SU-DHL-6 (cell line): ENCODE measurements at regions not wholly inside any gene's neighbourhood (a gene's known extent, or its start where the extent isn't known, plus 50 kb on each side); places are given as distances from the start of the nearest gene placed in this dataset.

Source experiments
- H2AFZ ChIP-seq: fragments of 200-600 bp; sonication (generic); 2 replicates; pipeline ENCODE4 v1.6.1; 2014; ENCODE audit warnings: low read depth, mild to moderate bottlenecking, moderate library complexity, mixed read lengths, antibody characterized with exemption, low read length; ENCODE audit not compliant: severe bottlenecking
- H3F3A ChIP-seq: fragments of 200-600 bp; shearing (Covaris generic); 2 replicates; pipeline ENCODE4 v1.6.0; 2016; ENCODE audit warnings: antibody characterized with exemption, mild to moderate bottlenecking; ENCODE audit not compliant: insufficient read depth
- H3K27ac ChIP-seq: fragments of 200-600 bp; sonication (generic); 2 replicates; pipeline ENCODE4 v1.5.1; 2016; ENCODE audit warnings: low read depth, mild to moderate bottlenecking, low read length, moderate library complexity, mixed read lengths
- H3K27me3 ChIP-seq: fragments of 200-600 bp; sonication (generic), shearing (Covaris generic); 2 replicates; pipeline ENCODE4 v1.6.0; 2014; ENCODE audit warnings: mild to moderate bottlenecking, low read length
- H3K36me3 ChIP-seq: fragments of 200-600 bp; sonication (generic); 2 replicates; pipeline ENCODE4 v1.6.1; 2014; ENCODE audit warnings: mild to moderate bottlenecking, low read length, mixed read lengths
- H3K4me2 ChIP-seq: fragments of 300-600, 200-600 bp; shearing (Covaris generic), sonication (generic); 2 replicates; pipeline ENCODE4 v1.6.0; 2014; ENCODE audit warnings: low read length, low read depth, mild to moderate bottlenecking; ENCODE audit not compliant: poor library complexity, severe bottlenecking
- H3K4me3 ChIP-seq: fragments of 200-600 bp; sonication (generic); 2 replicates; pipeline ENCODE4 v1.5.1; 2014; ENCODE audit warnings: antibody characterized with exemption, low read length, mild to moderate bottlenecking, mixed read lengths; ENCODE audit not compliant: insufficient read depth, poor library complexity, severe bottlenecking
- H3K79me2 ChIP-seq: fragments of 200-600 bp; sonication (generic); 2 replicates; pipeline ENCODE4 v1.6.1; 2014; ENCODE audit warnings: mild to moderate bottlenecking, low read length, moderate library complexity; ENCODE audit not compliant: insufficient read depth
- H3K9ac ChIP-seq: fragments of 200-600 bp; sonication (generic); 2 replicates; pipeline ENCODE4 v1.7.0; 2014; ENCODE audit warnings: mild to moderate bottlenecking, low read length
- H3K9me2 ChIP-seq: fragments of 200-600 bp; sonication (generic); replicated peaks from 2 replicates; pipeline ENCODE4 v1.6.1; 2014; ENCODE audit warnings: low read length; ENCODE audit not compliant: insufficient read depth
- H3K9me3 ChIP-seq: fragments of 200-600 bp; sonication (generic); 2 replicates; pipeline ENCODE4 v1.6.1; 2014; ENCODE audit warnings: low read length, mixed read lengths; ENCODE audit not compliant: insufficient read depth
- H4K20me1 ChIP-seq: fragments of 200-600 bp; sonication (generic); 2 replicates; pipeline ENCODE4 v1.6.1; 2014; ENCODE audit warnings: low read depth, mild to moderate bottlenecking, antibody characterized with exemption, low read length, moderate library complexity, mixed read lengths
- CTCF ChIP-seq: fragments of 200-600 bp; sonication (generic); IDR thresholded peaks from one replicate; pipeline ENCODE4 v1.5.1; 2017; ENCODE audit warnings: antibody characterized with exemption, mild to moderate bottlenecking, low read length, moderate library complexity; ENCODE audit not compliant: insufficient read depth, poor library complexity, severe bottlenecking
- EZH2phosphoT487 ChIP-seq: fragments of 200-600 bp; sonication (generic), shearing (Covaris generic); conservative IDR thresholded peaks from 2 replicates; pipeline ENCODE4 v1.6.1; 2018; ENCODE audit warnings: mild to moderate bottlenecking, antibody characterized with exemption, low read length, moderate library complexity, mixed read lengths

DNA sequence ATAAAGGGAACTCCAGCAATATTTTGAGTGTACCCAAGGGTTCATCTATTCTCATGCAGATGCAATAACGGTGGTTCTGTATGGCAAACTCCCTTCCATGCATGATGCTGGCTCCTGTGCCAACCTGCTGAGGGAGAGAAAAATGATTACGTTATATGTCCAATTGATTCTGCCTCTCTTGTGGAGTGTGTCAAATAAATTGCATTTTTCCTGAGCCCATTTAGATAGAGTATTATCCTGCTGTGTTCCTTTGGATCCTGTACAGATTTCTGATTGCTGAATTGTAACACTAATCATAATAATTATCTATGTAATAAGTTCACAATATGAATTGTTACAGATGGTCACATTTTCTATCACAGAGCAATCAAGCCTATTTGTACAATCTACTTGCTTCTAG lies 821.7 kb downstream of the C4orf33 start:
- Histone ChIP-seq H3F3A (no peaks in the 10 kb centered on the region), H4K20me1 (no peaks in the 10 kb centered on the region), H3K9me3 (no peaks in the 10 kb centered on the region), H3K4me2 (no peak overlapping the region), H3K4me3 (no peak overlapping the region), H3K9ac (no peak overlapping the region), H3K27me3 (no peaks in the 10 kb centered on the region), H3K36me3 (no peaks in the 10 kb centered on the region), H3K9me2 (no peaks in the 10 kb centered on the region), H3K79me2 (no peaks in the 10 kb centered on the region), H3K27ac (no peak overlapping the region), H2AFZ (no peak overlapping the region)
- no peak for TF ChIP-seq CTCF
- TF ChIP-seq EZH2phosphoT487, result no peak

DNA sequence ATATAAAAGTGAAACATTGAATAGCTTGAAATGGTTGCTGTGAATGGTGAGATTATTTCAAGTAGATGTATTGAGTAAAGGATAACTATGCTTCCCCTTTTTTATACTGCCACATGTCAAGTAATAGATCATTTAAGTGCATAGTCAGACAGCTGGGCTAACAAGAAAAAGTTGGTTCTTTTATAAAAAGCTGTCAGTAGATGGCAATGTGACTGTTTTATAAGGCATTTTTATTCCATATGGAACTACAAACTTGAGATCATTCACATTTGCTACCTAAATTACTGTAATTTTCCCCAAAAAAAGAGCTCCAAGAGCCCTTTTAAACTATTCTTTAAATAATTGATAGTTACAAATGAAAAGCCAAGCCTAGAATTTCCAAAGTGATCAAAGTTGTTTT lies 831.0 kb downstream of the C4orf33 start:
- no peak overlapping the region for H2AFZ ChIP-seq

DNA sequence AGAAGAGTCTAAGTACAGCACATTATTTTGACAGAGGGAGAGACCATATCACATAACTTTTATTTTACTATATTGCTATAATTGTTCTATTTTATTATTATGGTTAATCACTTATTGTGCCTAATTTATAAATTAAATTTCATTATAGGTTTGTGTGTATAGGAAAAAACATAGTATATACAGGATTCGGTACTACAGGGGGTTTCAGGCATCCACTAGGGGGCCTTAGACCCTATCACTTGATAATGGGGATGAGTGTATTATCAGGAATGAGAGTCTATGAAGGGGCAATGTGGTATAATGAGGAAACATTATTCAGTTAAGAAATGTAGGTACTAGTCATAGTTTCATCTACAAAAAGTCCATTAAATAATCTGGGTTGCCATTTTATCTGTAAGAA lies 833.1 kb downstream of the C4orf33 start:
- Histone ChIP-seq H3K36me3 (no peaks in the 10 kb centered on the region), H3K4me3 (no peak overlapping the region), H3K4me2 (no peak overlapping the region), H3K27me3 (no peaks in the 10 kb centered on the region), H2AFZ (no peak overlapping the region), H3K9me3 (no peaks in the 10 kb centered on the region), H3K9me2 (no peaks in the 10 kb centered on the region), H3F3A (no peaks in the 10 kb centered on the region), H3K79me2 (no peaks in the 10 kb centered on the region), H3K27ac (no peak overlapping the region), H3K9ac (no peak overlapping the region), H4K20me1 (no peaks in the 10 kb centered on the region)
- no peak for TF ChIP-seq EZH2phosphoT487
- no peak for TF ChIP-seq CTCF

More for the DNA sequence above, 831.0 kb downstream of the C4orf33 start:
- no peak overlapping the region for H3K27ac ChIP-seq
- H3K9ac ChIP-seq, result no peak overlapping the region
- no peak overlapping the region for H3K4me2 ChIP-seq
- no peaks in the 10 kb centered on the region for H3K9me3 ChIP-seq
- H3K27me3 ChIP-seq, result no peaks in the 10 kb centered on the region
- no peaks in the 10 kb centered on the region for H4K20me1 ChIP-seq
- no peak overlapping the region for H3K4me3 ChIP-seq
- no peaks in the 10 kb centered on the region for H3K79me2 ChIP-seq
- H3K9me2 ChIP-seq, result no peaks in the 10 kb centered on the region
- no peaks in the 10 kb centered on the region for H3K36me3 ChIP-seq
- TF ChIP-seq EZH2phosphoT487 (no peak), CTCF (no peak)
- no peaks in the 10 kb centered on the region for H3F3A ChIP-seq
